Muscle layer of colon (tissue), 2 donors: ENCODE measurements at regions not wholly inside any gene's neighbourhood (a gene's known extent, or its start where the extent isn't known, plus 50 kb on each side); places are given as distances from the start of the nearest gene placed in this dataset.

ENCODE experiments used
- H3K27ac ChIP-seq: one replicate; pipeline ENCODE4 v1.7.0; 2013; ENCODE audit warnings: low read depth, mild to moderate bottlenecking, low read length, moderate library complexity
- H3K27me3 ChIP-seq, 2 donors: one replicate each; pipeline ENCODE4 v1.7.0; 2013; ENCODE audit warnings: low read length in 2 of 2, mild to moderate bottlenecking in 2 of 2; ENCODE audit not compliant: insufficient read depth in 2 of 2, control insufficient read depth in 1 of 2
- H3K36me3 ChIP-seq: one replicate; pipeline ENCODE4 v1.7.0; 2013; ENCODE audit warnings: mild to moderate bottlenecking, low read length; ENCODE audit not compliant: insufficient read depth
- H3K4me1 ChIP-seq: one replicate; pipeline ENCODE4 v1.7.0; 2013; ENCODE audit warnings: mild to moderate bottlenecking, low read length; ENCODE audit not compliant: insufficient read depth
- H3K4me3 ChIP-seq, 2 donors: one replicate each; pipeline ENCODE4 v1.7.0; 2013; ENCODE audit warnings: low read length in 2 of 2, low read depth in 1 of 2, mild to moderate bottlenecking in 1 of 2, moderate library complexity in 1 of 2
- H3K9ac ChIP-seq: one replicate; pipeline ENCODE4 v1.7.0; 2013; ENCODE audit warnings: low read length
- H3K9me3 ChIP-seq: one replicate; pipeline ENCODE4 v1.7.0; 2013; ENCODE audit warnings: mild to moderate bottlenecking, low read length
- donor health status: abdominal sarcoma.
- donor health status: Adenocarcinoma of cecum.

DNA sequence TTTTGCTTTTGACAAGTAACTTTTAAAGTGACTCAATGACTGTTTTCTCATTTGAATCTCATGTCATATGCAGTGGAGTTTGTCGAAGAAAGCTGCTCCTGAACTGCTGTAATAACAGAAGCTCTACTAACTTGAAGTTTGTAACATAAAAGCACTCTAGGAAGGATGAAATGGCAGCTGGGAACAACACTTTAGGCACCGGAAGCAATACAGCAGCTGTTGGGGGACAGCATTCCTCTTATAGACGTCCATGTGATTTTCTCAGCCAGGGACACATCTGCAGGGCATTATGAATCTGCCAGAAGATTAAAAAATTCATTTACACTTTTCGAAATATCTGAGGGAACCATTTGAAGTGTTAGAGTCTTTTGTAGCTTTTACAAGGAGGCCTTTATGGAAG lies 1035.8 kb downstream of the ADGRL3 start:
- no peaks in the 10 kb centered on the region for H3K4me1 ChIP-seq
- no peak overlapping the region for H3K9ac ChIP-seq
- no peaks in the 10 kb centered on the region for H3K36me3 ChIP-seq
- H3K4me3 ChIP-seq: no peak overlapping the region
- no peaks in the 10 kb centered on the region for H3K27me3 ChIP-seq
- no peaks in the 10 kb centered on the region for H3K9me3 ChIP-seq
- no peak overlapping the region for H3K27ac ChIP-seq

DNA sequence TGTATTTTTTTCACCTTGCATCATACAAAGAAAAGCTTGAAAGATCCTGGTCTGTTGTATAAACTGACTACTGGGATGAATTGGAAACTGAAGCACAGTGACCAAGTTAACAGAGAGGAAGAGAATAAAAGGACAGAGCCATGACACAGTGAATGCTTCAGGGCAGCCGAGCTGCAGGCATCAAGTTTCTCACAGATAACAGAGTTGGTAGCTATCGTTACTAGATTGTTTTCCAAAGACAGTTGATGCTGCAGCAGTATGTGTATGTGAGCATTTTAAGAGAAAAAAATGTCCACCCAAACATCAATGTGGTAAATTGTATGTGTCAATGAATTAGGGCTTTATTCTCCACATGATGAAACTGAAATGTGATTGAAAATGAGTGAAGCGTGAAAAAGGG lies 1032.7 kb downstream of the ADGRL3 start:
- Histone ChIP-seq H3K36me3 (no peaks in the 10 kb centered on the region), H3K27ac (no peak overlapping the region), H3K9me3 (no peaks in the 10 kb centered on the region), H3K27me3 (no peaks in the 10 kb centered on the region), H3K9ac (no peak overlapping the region), H3K4me3 (no peak overlapping the region), H3K4me1 (no peaks in the 10 kb centered on the region)

DNA sequence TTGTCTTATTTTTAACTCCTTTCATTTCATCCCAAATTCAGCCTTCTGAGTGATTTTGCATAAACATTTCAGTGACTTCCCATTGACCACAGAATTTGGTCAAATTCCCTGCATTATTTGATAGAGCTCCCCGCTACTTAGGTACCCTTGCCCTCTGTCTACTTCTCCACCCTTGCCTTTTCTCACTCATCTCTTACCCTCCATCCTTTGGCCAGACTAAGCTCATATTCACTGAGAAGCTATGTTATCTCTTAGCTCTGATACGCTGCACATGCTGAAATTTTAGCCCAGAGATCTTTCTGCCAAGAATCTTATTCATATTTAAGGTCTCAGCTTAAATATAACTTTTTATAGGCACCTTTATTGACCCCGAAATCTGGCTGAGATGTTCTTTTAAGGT lies 1031.9 kb downstream of the ADGRL3 start:
- Histone ChIP-seq H3K27ac (no peak overlapping the region), H3K27me3 (no peaks in the 10 kb centered on the region), H3K4me3 (no peak overlapping the region), H3K9ac (no peak overlapping the region), H3K36me3 (no peaks in the 10 kb centered on the region), H3K9me3 (no peaks in the 10 kb centered on the region), H3K4me1 (no peaks in the 10 kb centered on the region)

GRCh38 chr4:62226082-62226481 lies 1026.0 kb downstream of the ADGRL3 start:
- Histone ChIP-seq H3K27me3 (no peaks in the 10 kb centered on the region), H3K4me3 (no peak overlapping the region), H3K9me3 (no peaks in the 10 kb centered on the region), H3K27ac (no peak overlapping the region), H3K4me1 (no peaks in the 10 kb centered on the region), H3K9ac (no peak overlapping the region), H3K36me3 (no peaks in the 10 kb centered on the region)

- H3K9ac ChIP-seq: no peak overlapping the region
- H3K9me3 ChIP-seq: no peaks in the 10 kb centered on the region
- H3K36me3 ChIP-seq: no peaks in the 10 kb centered on the region
- no peak overlapping the region for H3K27ac ChIP-seq
- H3K4me1 ChIP-seq: no peaks in the 10 kb centered on the region
- H3K4me3 ChIP-seq: no peak overlapping the region
- no peaks in the 10 kb centered on the region for H3K27me3 ChIP-seq
Measured at GRCh38 chr4:62222121-62222520, 1022.0 kb downstream of the ADGRL3 start.

DNA sequence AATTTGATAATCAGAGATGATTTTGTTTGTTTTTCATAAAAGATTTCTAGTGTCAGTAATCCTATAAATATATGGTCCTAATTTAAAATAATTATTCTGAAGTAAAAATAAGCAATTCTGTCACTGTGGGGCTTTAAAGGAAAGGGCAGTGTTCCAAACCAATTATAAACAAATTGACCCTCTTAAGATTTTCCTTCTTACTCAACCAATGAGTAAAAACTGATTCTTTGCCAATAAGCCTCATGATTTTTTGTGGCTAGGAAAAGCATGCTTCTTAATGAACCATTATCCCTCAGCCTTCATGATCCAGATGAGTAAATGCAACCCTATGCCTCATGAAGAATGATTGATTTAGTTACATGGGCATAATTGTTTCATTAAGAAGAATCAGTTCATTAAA lies 1010.4 kb downstream of the ADGRL3 start:
- Histone ChIP-seq H3K9me3 (no peaks in the 10 kb centered on the region), H3K4me3 (no peak overlapping the region), H3K4me1 (no peaks in the 10 kb centered on the region), H3K9ac (no peak overlapping the region), H3K27ac (no peak overlapping the region), H3K36me3 (no peaks in the 10 kb centered on the region), H3K27me3 (no peaks in the 10 kb centered on the region)

DNA sequence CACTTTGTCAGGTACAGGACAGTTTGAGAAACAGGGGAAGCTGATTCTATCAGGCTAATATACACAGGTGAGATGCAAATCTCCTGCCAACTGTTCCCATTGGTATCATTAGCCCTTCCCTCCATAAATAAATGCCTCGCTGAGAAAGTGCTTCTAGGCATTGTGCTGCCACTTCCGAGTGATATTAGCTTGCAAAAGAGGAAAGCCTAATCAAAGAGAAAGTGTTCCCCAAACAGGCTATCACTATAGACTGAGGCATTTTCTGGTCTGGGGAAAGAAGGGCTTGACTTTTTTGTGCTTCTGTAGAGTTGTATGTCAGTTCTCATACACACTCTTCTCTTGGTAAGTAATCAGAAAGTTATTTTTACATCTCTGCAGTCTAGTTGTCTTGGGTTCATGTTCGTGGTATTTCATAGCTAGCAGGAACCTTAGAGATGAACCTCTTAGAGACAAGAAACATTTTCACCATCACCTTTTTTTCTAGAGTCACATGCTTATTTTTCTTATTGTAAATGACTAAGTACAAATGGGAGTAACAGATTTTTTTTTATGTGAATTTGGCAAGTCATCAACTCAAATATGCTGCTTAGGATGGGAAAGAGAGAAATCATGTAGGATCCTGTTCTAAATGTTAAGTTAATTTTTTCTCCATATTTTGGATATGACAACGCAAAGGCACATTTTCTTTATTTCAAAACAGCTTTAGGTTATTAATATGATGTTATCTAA lies 1009.8 kb downstream of the ADGRL3 start:
- no peak overlapping the region for H3K4me3 ChIP-seq
- H3K9ac ChIP-seq: no peak overlapping the region
- no peak overlapping the region for H3K27ac ChIP-seq
- H3K36me3 ChIP-seq: no peaks in the 10 kb centered on the region
- H3K27me3 ChIP-seq: no peaks in the 10 kb centered on the region
- no peaks in the 10 kb centered on the region for H3K4me1 ChIP-seq
- no peaks in the 10 kb centered on the region for H3K9me3 ChIP-seq

GRCh38 chr4:62208921-62209320 lies 1008.8 kb downstream of the ADGRL3 start:
- Histone ChIP-seq H3K9me3 (no peaks in the 10 kb centered on the region), H3K9ac (no peak overlapping the region), H3K36me3 (no peaks in the 10 kb centered on the region), H3K27me3 (no peaks in the 10 kb centered on the region), H3K4me3 (no peak overlapping the region), H3K27ac (no peak overlapping the region), H3K4me1 (no peaks in the 10 kb centered on the region)

DNA sequence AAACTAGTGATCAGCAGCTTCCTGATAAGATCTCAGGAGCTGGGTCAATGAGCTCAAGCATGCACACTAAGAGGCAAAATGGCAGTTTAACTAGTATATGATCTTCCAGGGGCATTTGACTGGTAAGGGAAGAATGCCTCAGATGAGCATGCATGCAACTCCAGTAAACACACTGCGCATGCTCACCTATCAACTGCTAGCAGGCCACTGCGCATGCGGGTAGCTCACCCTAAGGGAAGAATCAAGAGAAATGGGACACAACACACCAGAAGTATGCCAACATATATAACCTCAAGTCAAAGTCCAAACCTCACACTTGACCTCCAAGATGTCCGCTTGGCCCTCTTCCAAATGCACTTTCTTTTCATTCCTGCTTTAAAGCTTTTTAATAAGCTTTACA lies 1004.0 kb downstream of the ADGRL3 start:
- Histone ChIP-seq H3K9me3 (no peaks in the 10 kb centered on the region), H3K4me3 (no peak overlapping the region), H3K4me1 (no peaks in the 10 kb centered on the region), H3K36me3 (no peaks in the 10 kb centered on the region), H3K27ac (no peak overlapping the region), H3K27me3 (no peaks in the 10 kb centered on the region), H3K9ac (no peak overlapping the region)

DNA sequence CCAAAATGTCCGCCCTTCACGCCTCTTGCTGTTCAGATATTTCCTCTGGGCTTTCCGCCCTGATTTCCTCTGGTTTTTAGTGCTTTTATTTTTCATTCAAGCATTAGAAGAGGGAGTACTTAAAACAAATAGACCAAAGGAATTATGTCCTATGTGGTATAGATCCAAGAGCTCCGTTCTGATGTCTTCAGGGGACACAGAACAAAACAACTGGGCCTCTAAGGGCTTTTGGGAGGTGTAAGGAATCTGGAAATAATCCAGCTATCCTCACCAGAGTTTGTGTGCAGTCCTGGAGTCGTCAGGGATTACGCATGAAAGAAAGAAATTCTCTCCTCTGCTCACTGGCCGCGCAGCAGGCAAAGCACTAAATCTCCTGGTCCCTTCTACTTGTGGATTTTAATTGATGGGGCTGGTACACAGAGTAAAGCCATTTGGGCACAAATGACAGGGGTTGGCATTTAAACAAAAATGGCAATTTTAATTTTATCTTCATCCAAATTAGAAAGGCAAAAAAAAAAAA lies 999.2 kb downstream of the ADGRL3 start:
- Histone ChIP-seq H3K36me3 (no peaks in the 10 kb centered on the region), H3K27ac (no peak overlapping the region), H3K27me3 (no peaks in the 10 kb centered on the region), H3K4me3 (no peak overlapping the region), H3K9me3 (no peaks in the 10 kb centered on the region), H3K4me1 (no peaks in the 10 kb centered on the region), H3K9ac (no peak overlapping the region)

- Histone ChIP-seq H3K27me3 (no peaks in the 10 kb centered on the region), H3K4me3 (no peak overlapping the region), H3K9ac (no peak overlapping the region), H3K27ac (no peak overlapping the region), H3K9me3 (no peaks in the 10 kb centered on the region), H3K4me1 (no peaks in the 10 kb centered on the region), H3K36me3 (no peaks in the 10 kb centered on the region)
Measured at GRCh38 chr4:62196338-62196737, 996.2 kb downstream of the ADGRL3 start.

DNA sequence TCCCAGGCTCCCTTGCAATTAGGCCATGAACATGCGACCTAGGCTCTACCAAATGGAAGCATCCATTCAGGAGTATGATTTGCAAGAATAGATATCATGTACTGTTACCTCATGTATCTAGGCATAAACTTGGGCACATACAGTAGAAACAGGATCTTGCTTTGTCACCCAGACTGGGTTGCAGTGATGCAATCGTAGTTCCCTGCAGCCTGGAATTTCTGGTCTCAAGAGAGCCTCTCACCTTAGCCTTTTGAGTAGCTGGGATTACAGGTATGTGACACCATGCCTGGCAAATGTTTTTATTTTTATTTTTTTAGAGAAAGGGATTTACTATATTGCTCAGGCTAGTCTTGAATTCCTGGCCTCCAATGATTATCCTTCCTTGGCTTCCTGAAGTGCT lies 994.2 kb downstream of the ADGRL3 start:
- Histone ChIP-seq H3K9ac (no peak overlapping the region), H3K9me3 (no peaks in the 10 kb centered on the region), H3K27ac (no peak overlapping the region), H3K4me3 (no peak overlapping the region), H3K36me3 (no peaks in the 10 kb centered on the region), H3K27me3 (no peaks in the 10 kb centered on the region), H3K4me1 (no peaks in the 10 kb centered on the region)
